ENCODE measurements at regions not wholly inside any gene's neighbourhood (a gene's known extent, or its start where the extent isn't known, plus 50 kb on each side); places are given as distances from the start of the nearest gene placed in this dataset.

GRCh38 chr22:49267996-49268395 is 559.7 kb downstream of the BRD1 start:
- TF ChIP-seq, protein P1, sequence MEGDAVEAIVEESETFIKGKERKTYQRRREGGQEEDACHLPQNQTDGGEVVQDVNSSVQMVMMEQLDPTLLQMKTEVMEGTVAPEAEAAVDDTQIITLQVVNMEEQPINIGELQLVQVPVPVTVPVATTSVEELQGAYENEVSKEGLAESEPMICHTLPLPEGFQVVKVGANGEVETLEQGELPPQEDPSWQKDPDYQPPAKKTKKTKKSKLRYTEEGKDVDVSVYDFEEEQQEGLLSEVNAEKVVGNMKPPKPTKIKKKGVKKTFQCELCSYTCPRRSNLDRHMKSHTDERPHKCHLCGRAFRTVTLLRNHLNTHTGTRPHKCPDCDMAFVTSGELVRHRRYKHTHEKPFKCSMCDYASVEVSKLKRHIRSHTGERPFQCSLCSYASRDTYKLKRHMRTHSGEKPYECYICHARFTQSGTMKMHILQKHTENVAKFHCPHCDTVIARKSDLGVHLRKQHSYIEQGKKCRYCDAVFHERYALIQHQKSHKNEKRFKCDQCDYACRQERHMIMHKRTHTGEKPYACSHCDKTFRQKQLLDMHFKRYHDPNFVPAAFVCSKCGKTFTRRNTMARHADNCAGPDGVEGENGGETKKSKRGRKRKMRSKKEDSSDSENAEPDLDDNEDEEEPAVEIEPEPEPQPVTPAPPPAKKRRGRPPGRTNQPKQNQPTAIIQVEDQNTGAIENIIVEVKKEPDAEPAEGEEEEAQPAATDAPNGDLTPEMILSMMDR (IDR thresholded peaks at IDR 0.05; ENCODE audit: insufficient read depth, low read length, poor library complexity, severe bottlenecking), result no peak
- TF ChIP-seq EZH2phosphoT487 (conservative IDR thresholded peaks at IDR 0.05; ENCODE audit: low read length), result no peak
